ENCODE measurements at regions not wholly inside any gene's neighbourhood (a gene's known extent, or its start where the extent isn't known, plus 50 kb on each side); places are given as distances from the start of the nearest gene placed in this dataset.
A peak's percentile ranks its signal among the peaks of the same experiment; 100 is the strongest.
"Not testable (repeated sequence)": the region's sequence is repeated elsewhere in the genome, so short reads cannot be mapped to it uniquely, and the experiment has no call there.

- CTCF ChIA-PET = interaction anchor here (1.2 kb wide), 1 partner anchor 13 kb away, joined by 3 read pairs; no protein-coding TSS in a partner anchor
- BruUV-seq (replicated peaks) = no TSS peak
- H3K4me3 Mint-ChIP-seq (ENCODE audit: unreplicated experiment) = no peak overlapping the region
- intact Hi-C loops (cut with micrococcal nuclease) = no loop called here
- POLR2A ChIA-PET = interaction anchor here (0.7 to 1.0 kb wide), 2 partner anchors 12 to 271 kb away, joined by 3 to 4 read pairs; no protein-coding TSS in a partner anchor
- H3K27ac Mint-ChIP-seq (ENCODE audit: low read depth, unreplicated experiment) = no peak overlapping the region
- no peaks in the 10 kb centered on the region for H3K27me3 Mint-ChIP-seq (ENCODE audit: insufficient read depth, unreplicated experiment)
- DNase-seq (ENCODE audit: unreplicated experiment) = peak; percentile 27
- H3K9me3 Mint-ChIP-seq (ENCODE audit: unreplicated experiment) = peaks cover 8% of the 10 kb centered on the region
- no peaks in the 10 kb centered on the region for H3K36me3 Mint-ChIP-seq (ENCODE audit: insufficient read depth, unreplicated experiment)
- TF ChIP-seq CTCF (IDR thresholded peaks at IDR 0.05; ENCODE audit: unreplicated experiment) = no peak
- H3K4me1 Mint-ChIP-seq (ENCODE audit: insufficient read depth, unreplicated experiment) = no peaks in the 10 kb centered on the region
Observed at GRCh38 chr13:34733721-34734120, 208.3 kb upstream of the NBEA start.

GRCh38 chr13:34734932-34735331 is 207.1 kb upstream of the NBEA start:
- Mint-ChIP-seq H3K27ac (ENCODE audit: low read depth, unreplicated experiment) (no peak overlapping the region), H3K9me3 (ENCODE audit: unreplicated experiment) (peaks cover under 1% of the 10 kb centered on the region), H3K4me3 (ENCODE audit: unreplicated experiment) (no peak overlapping the region), H3K36me3 (ENCODE audit: insufficient read depth, unreplicated experiment) (no peaks in the 10 kb centered on the region), H3K4me1 (ENCODE audit: insufficient read depth, unreplicated experiment) (no peaks in the 10 kb centered on the region), H3K27me3 (ENCODE audit: insufficient read depth, unreplicated experiment) (no peaks in the 10 kb centered on the region)
- intact Hi-C loops (cut with micrococcal nuclease) = no loop called here
- CTCF ChIA-PET = no interaction called here
- BruUV-seq (replicated peaks) = no TSS peak
- POLR2A ChIA-PET = no interaction called here
- DNase-seq (ENCODE audit: unreplicated experiment) = no peak
- TF ChIP-seq CTCF (IDR thresholded peaks at IDR 0.05; ENCODE audit: unreplicated experiment) = no peak

- intact Hi-C loops (cut with micrococcal nuclease) = no loop called here
Observed at GRCh38 chr13:34738254-34738992, 203.6 kb upstream of the NBEA start.

DNA sequence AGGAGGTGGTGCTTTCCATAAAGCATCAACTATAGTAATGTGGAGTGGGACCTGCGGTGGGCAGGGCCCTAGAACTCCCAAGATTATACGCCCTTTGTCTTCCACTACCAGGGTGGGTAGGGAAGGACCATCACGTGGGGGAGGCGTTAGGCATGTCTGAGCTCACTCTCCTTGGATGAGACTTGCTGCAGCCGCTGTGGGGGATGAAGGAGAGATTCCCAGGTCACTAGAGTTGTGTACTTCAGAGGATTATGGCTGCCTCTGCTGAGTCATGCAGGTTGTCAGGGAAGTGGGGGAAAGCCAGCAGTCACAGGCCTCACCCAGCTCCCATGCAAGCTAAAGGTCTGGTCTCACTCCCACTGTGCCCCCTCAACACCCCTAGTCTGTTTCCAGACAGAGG is 195.0 kb upstream of the NBEA start:
- H3K9me3 Mint-ChIP-seq (ENCODE audit: unreplicated experiment); intact Hi-C loops (cut with micrococcal nuclease); H3K4me3 Mint-ChIP-seq (ENCODE audit: unreplicated experiment); POLR2A ChIA-PET; H3K27ac Mint-ChIP-seq (ENCODE audit: low read depth, unreplicated experiment); H3K36me3 Mint-ChIP-seq (ENCODE audit: insufficient read depth, unreplicated experiment); BruUV-seq (replicated peaks); H3K4me1 Mint-ChIP-seq (ENCODE audit: insufficient read depth, unreplicated experiment); H3K27me3 Mint-ChIP-seq (ENCODE audit: insufficient read depth, unreplicated experiment); DNase-seq (ENCODE audit: unreplicated experiment); CTCF ChIA-PET: not testable (repeated sequence)

More at GRCh38 chr13:34738254-34738992, 203.6 kb upstream of the NBEA start:
- ChIA-PET POLR2A (no interaction called here), CTCF (interaction anchor here (0.6 to 0.9 kb wide), 2 partner anchors 11 to 17 kb away, joined by 4 to 5 read pairs; no protein-coding TSS in a partner anchor)
- Mint-ChIP-seq H3K4me1 (ENCODE audit: insufficient read depth, unreplicated experiment) (no peaks in the 10 kb centered on the region), H3K4me3 (ENCODE audit: unreplicated experiment) (no peak overlapping the region), H3K27me3 (ENCODE audit: insufficient read depth, unreplicated experiment) (no peaks in the 10 kb centered on the region), H3K9me3 (ENCODE audit: unreplicated experiment) (no peaks in the 10 kb centered on the region), H3K27ac (ENCODE audit: low read depth, unreplicated experiment) (no peak overlapping the region), H3K36me3 (ENCODE audit: insufficient read depth, unreplicated experiment) (peaks cover 6% of the 10 kb centered on the region)
- no TSS peak for BruUV-seq (replicated peaks)
- TF ChIP-seq CTCF (IDR thresholded peaks at IDR 0.05; ENCODE audit: unreplicated experiment) = no peak
- DNase-seq (ENCODE audit: unreplicated experiment) = no peak

Data from MCF 10A (cell line).